ENCODE measurements at regions not wholly inside any gene's neighbourhood (a gene's known extent, or its start where the extent isn't known, plus 50 kb on each side); places are given as distances from the start of the nearest gene placed in this dataset.

DNA sequence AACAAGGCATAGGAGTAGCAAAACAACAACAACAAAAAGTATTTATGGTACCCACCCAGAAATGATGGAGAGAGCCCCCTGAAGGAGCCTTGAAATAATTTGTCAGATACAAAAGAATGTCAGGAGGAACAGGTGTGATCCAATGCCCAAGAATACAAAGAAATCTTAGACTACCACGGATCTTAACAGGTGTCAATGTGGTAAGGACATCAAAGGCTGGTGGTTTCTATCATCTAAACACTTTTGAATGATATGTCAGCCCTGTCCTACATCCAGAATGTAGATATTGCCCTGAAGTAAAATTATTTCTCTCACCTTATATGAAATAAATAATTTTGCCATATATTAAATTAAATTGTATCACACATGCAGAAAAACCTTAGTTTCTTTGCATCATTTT, 386.4 kb upstream of the ANO5 start:
- Histone ChIP-seq H3K9me3 (peaks cover 0 to 20% of the 10 kb centered on the region in 2 donors), H3K36me3 (no peaks in the 10 kb centered on the region), H3K4me3 (no peak overlapping the region), H3K27me3 (no peaks in the 10 kb centered on the region), H3K4me1 (no peaks in the 10 kb centered on the region), H3K27ac (no peak overlapping the region)
- ATAC-seq (no peak), DNase-seq (no peak)
- intact Hi-C loops (cut with DNase I): no loop called here
- no peak for TF ChIP-seq CTCF (IDR thresholded peaks at IDR 0.05)

GRCh38 chr11:21806947-21807346, 385.9 kb upstream of the ANO5 start:
- ATAC-seq (no peak), DNase-seq (no peak)
- no peak overlapping the region for H3K4me3 ChIP-seq
- H3K27me3 ChIP-seq: no peaks in the 10 kb centered on the region
- intact Hi-C loops (cut with DNase I): no loop called here
- peaks cover 0 to 20% of the 10 kb centered on the region in 2 donors for H3K9me3 ChIP-seq
- H3K36me3 ChIP-seq: no peaks in the 10 kb centered on the region
- no peak for TF ChIP-seq CTCF (IDR thresholded peaks at IDR 0.05)
- H3K4me1 ChIP-seq: no peaks in the 10 kb centered on the region
- no peak overlapping the region for H3K27ac ChIP-seq

DNA sequence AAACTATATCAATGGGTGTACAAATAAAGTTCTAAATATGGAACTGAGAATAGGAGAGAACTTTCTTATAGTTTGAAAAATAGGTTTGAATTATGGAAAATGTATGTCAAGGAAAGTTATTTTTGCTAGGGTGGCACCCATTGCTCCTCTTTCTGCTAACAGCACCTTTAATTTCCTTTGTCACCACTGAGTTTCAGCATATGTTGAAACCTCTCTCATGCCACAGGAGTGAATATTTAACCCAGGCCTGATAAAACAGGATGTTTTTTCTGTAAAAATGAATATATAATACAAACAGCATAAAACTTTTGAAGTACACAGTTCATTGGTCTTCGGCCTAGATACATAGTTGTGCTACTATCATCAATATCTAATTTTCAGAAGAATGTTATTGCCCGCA, 385.5 kb upstream of the ANO5 start:
- intact Hi-C loops (cut with DNase I): no loop called here
- Histone ChIP-seq H3K27ac (no peak overlapping the region), H3K36me3 (no peaks in the 10 kb centered on the region), H3K4me3 (no peak overlapping the region), H3K27me3 (no peaks in the 10 kb centered on the region), H3K4me1 (no peaks in the 10 kb centered on the region), H3K9me3 (peaks cover 0 to 23% of the 10 kb centered on the region in 2 donors)
- TF ChIP-seq CTCF (IDR thresholded peaks at IDR 0.05): no peak
- ATAC-seq: no peak
- no peak for DNase-seq

DNA sequence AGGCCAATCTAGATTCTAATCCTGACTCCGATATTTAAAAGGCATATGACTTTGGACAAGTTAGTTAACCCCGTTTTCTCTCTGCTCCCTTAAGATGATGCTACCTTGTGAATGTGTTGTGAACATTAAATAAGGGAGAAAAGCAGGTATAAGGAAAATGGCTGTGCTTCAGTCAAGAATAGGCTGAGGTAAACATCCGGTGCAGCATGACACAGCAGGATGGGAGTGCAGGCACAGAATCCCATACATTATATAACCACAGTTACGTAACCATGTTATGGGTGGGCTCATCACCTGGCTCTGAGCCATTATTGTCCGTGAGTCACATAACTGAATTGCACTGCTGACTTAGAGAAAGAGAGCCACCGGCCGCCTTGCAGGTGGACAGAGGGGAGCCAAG, 382.2 kb upstream of the ANO5 start:
- H3K27ac ChIP-seq: no peak overlapping the region
- intact Hi-C loops (cut with DNase I): no loop called here
- H3K4me1 ChIP-seq: no peaks in the 10 kb centered on the region
- TF ChIP-seq CTCF (IDR thresholded peaks at IDR 0.05): no peak
- H3K36me3 ChIP-seq: no peaks in the 10 kb centered on the region
- peaks cover 0 to 4% of the 10 kb centered on the region in 2 donors for H3K9me3 ChIP-seq
- H3K4me3 ChIP-seq: no peak overlapping the region
- no peak for ATAC-seq
- DNase-seq: peak in 1 of 4 donors; percentile 1
- no peaks in the 10 kb centered on the region for H3K27me3 ChIP-seq

DNA sequence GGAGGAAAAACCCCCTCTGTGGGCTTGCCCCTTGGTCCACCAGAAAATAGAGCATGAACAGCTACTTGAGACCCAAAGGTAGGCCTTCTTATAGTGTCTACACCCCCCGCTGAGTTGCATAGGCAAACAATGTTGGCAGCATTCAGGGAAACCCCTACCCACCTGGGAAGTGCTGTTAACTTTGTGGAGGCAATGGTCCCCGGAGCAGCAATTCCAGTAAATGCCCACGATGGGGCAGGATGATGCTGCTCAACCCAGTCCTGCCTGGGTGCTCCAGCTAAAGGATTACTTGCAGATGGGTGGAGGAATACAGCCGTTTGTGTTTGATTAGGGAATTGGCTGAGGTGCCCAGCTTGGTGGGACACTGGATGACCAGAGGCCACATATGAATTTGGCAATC, 381.3 kb upstream of the ANO5 start:
- Histone ChIP-seq H3K9me3 (peaks cover 0 to 4% of the 10 kb centered on the region in 2 donors), H3K4me1 (no peaks in the 10 kb centered on the region), H3K27me3 (no peaks in the 10 kb centered on the region), H3K36me3 (no peaks in the 10 kb centered on the region), H3K27ac (no peak overlapping the region), H3K4me3 (no peak overlapping the region)
- no peak for TF ChIP-seq CTCF (IDR thresholded peaks at IDR 0.05)
- ATAC-seq: no peak
- no peak for DNase-seq
- intact Hi-C loops (cut with DNase I): no loop called here
